Testis (tissue), 2 donors: ENCODE measurements at regions not wholly inside any gene's neighbourhood (a gene's known extent, or its start where the extent isn't known, plus 50 kb on each side); places are given as distances from the start of the nearest gene placed in this dataset.

ENCODE experiments used
- DNase-seq: peaks from one replicate; pipeline ENCODE4 v3.0.0-alpha.2; 2019
- H3K27ac ChIP-seq, 2 donors: fragments of 200-600 bp; sonication (generic); one replicate each; pipeline ENCODE4 v1.5.1; 2019
- H3K27me3 ChIP-seq: fragments of 200-600 bp; sonication (generic); one replicate; pipeline ENCODE4 v1.5.1; 2019
- H3K36me3 ChIP-seq: fragments of 200-600 bp; sonication (generic); one replicate; pipeline ENCODE4 v1.5.1; 2017; ENCODE audit warnings: low read depth; ENCODE audit errors: missing control alignments
- H3K4me1 ChIP-seq: fragments of 200-600 bp; sonication (generic); one replicate; pipeline ENCODE4 v1.5.1; 2019
- H3K4me3 ChIP-seq, 2 donors: fragments of 200-600 bp; sonication (generic); one replicate each; pipeline ENCODE4 v1.5.1; 2017 to 2019
- H3K9me3 ChIP-seq: fragments of 200-600 bp; sonication (generic); one replicate; pipeline ENCODE4 v1.5.1; 2017
- CTCF ChIP-seq, 3 experiments: fragments of 450-650 bp in 2 of 3; fragments of 200-600 bp in 1 of 3; sonication (generic) in 1 of 3; IDR thresholded peaks; one replicate each; pipeline ENCODE4 v1.5.1; 2016 to 2019; ENCODE audit warnings: antibody characterized with exemption in 3 of 3, mild to moderate bottlenecking in 2 of 3, moderate library complexity in 1 of 3
- POLR2A ChIP-seq: fragments of 450-650 bp; IDR thresholded peaks from one replicate; pipeline ENCODE4 v1.6.1; 2017; ENCODE audit warnings: antibody characterized with exemption, mild to moderate bottlenecking, moderate library complexity
- WGBS, 2 donors: methylation state at CpG; one replicate each; pipeline ENCODE4 v1.1.5; 2018; 5-methylcytosine and 5-hydroxymethylcytosine counted together
- intact Hi-C: fragments of 100-400 bp; cut with DNase I; formaldehyde crosslinking; loops from one replicate; pipeline ENCODE4 v1.15.1; 2023; ENCODE audit warnings: low total_unique reads

GRCh38 chr6:85252552-85252951 lies 197.3 kb upstream of the NT5E start:
- Histone ChIP-seq H3K27ac (no peak overlapping the region), H3K9me3 (no peaks in the 10 kb centered on the region), H3K4me3 (no peak overlapping the region), H3K4me1 (no peaks in the 10 kb centered on the region), H3K36me3 (no peaks in the 10 kb centered on the region), H3K27me3 (no peaks in the 10 kb centered on the region)
- DNase-seq, result no peak
- TF ChIP-seq POLR2A (no peak), CTCF (IDR thresholded peaks at IDR 0.05) (no peak)
- intact Hi-C loops, result no loop called here
- WGBS, 2 donors, result 80 to 88% methylated on average over 2 of the region's 2 CpGs

GRCh38 chr6:85252085-85252484 lies 197.8 kb upstream of the NT5E start:
- no peak for DNase-seq
- no peaks in the 10 kb centered on the region for H3K27me3 ChIP-seq
- TF ChIP-seq CTCF (IDR thresholded peaks at IDR 0.05) (no peak), POLR2A (no peak)
- no peaks in the 10 kb centered on the region for H3K36me3 ChIP-seq
- no peaks in the 10 kb centered on the region for H3K4me1 ChIP-seq
- H3K9me3 ChIP-seq, result no peaks in the 10 kb centered on the region
- H3K27ac ChIP-seq, result no peak overlapping the region
- 72 to 75% methylated on average over 2 of the region's 2 CpGs for WGBS, 2 donors
- intact Hi-C loops, result no loop called here
- no peak overlapping the region for H3K4me3 ChIP-seq

DNA sequence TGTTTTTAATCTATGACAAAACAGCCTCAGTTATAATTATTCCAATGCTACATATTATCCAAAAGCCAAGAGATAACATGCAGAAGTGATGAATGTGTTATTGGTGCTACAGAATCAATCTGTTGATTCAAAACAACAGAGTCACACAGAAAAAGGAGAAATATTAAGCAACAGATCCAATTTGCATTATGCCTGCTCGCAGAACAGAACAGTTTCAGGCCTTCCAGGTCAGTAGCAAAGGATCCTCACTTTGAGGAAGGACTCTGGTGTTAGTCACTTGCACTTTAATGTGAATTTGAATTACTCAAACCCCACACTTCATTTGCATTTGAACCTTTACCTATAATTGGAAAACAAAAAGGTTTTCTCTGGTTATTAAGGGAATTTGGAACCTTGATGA lies 198.6 kb upstream of the NT5E start:
- Histone ChIP-seq H3K4me1 (no peaks in the 10 kb centered on the region), H3K27me3 (no peaks in the 10 kb centered on the region), H3K27ac (no peak overlapping the region), H3K36me3 (no peaks in the 10 kb centered on the region), H3K4me3 (no peak overlapping the region), H3K9me3 (no peaks in the 10 kb centered on the region)
- DNase-seq, result no peak
- no peak for TF ChIP-seq CTCF (IDR thresholded peaks at IDR 0.05)
- 80 to 88% methylated on average over 1 of the region's 1 CpG for WGBS, 2 donors
- intact Hi-C loops, result no loop called here

- Histone ChIP-seq H3K4me3 (no peak overlapping the region), H3K27me3 (no peaks in the 10 kb centered on the region), H3K4me1 (no peaks in the 10 kb centered on the region), H3K36me3 (no peaks in the 10 kb centered on the region), H3K27ac (no peak overlapping the region), H3K9me3 (no peaks in the 10 kb centered on the region)
- intact Hi-C loops, result no loop called here
- DNase-seq, result no peak
- 88 to 90% methylated on average over 5 of the region's 5 CpGs for WGBS, 2 donors
- TF ChIP-seq POLR2A, result no peak
- no peak for TF ChIP-seq CTCF (IDR thresholded peaks at IDR 0.05)
Measured at GRCh38 chr6:85250586-85251220, 199.2 kb upstream of the NT5E start.

- intact Hi-C loops, result no loop called here
- no peaks in the 10 kb centered on the region for H3K4me1 ChIP-seq
- no peaks in the 10 kb centered on the region for H3K36me3 ChIP-seq
- WGBS, 2 donors, result 81 to 91% methylated on average over 3 of the region's 3 CpGs
- no peaks in the 10 kb centered on the region for H3K27me3 ChIP-seq
- TF ChIP-seq CTCF (IDR thresholded peaks at IDR 0.05) (no peak), POLR2A (no peak)
- H3K9me3 ChIP-seq, result no peaks in the 10 kb centered on the region
- no peak overlapping the region for H3K4me3 ChIP-seq
- no peak overlapping the region for H3K27ac ChIP-seq
- DNase-seq, result no peak
Measured at GRCh38 chr6:85245004-85245403, 204.9 kb upstream of the NT5E start.
